GM11168 (cell line): ENCODE measurements at regions not wholly inside any gene's neighbourhood (a gene's known extent, or its start where the extent isn't known, plus 50 kb on each side); places are given as distances from the start of the nearest gene placed in this dataset.

Experiments
- in situ Hi-C: fragments of 300-500 bp; cut with MboI; formaldehyde crosslinking; loops from one replicate; pipeline ENCODE4 v1.12.0; 2022; ENCODE audit warnings: low sequenced_read_pairs; ENCODE audit not compliant: unreplicated experiment

DNA sequence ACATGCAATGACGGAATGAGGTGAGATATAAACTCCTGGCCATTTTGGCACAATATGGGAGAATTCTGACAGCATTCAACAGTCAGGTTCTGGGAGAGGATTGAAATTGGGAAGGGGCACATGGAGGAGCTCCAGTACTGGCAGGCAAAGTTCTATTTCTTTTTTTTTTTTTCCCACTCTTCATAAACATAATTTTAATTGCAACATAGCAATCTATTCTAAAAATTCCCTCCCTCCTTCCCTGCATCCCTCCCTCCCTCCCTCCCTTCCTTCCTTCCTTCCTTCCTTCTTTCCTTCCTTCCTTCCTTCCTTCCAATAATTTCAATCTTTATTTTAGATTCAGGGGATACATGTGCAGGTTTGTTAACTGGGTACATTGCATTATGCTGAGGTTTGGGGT is 93.2 kb downstream of the PTCSC3 start:
- in situ Hi-C loops = no loop called here

DNA sequence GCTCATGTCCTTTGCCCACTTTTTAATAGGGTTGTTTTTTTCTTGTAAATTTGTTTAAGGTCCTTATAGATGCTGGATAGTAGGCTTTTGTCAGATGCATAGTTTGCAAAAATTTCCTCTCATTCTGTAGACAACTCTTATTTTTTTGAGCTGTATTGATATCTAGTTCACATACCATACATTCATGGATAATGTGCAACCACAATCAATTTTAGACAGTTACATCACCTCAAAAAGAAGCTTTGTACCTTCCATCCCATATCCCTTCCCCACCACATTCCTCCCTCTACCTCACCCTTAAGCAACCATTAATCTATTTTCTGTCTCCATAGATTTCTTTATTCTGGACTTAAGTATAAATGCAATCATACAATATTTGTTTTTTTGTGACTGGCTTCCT is 98.4 kb downstream of the PTCSC3 start:
- in situ Hi-C loops = no loop called here

DNA sequence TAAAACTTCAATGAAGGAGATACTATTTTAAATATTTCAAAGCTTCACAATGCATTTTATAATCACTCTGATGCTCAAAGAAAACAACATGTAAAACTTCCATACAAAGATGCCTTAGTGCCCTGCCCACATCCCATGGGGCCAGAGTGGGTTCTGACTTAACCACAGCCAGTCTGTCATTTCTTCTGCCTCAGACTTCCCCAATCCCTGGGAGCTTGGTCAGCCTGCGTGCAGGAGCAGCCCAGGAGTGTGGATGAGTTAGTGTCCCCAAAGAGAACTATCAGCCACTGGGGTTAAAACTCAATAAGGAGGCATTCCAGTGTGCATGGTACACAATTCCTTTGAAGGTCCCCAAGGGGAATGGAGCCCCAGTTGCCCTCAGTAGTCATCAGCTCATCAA is 100.3 kb downstream of the PTCSC3 start:
- in situ Hi-C loops = no loop called here

DNA sequence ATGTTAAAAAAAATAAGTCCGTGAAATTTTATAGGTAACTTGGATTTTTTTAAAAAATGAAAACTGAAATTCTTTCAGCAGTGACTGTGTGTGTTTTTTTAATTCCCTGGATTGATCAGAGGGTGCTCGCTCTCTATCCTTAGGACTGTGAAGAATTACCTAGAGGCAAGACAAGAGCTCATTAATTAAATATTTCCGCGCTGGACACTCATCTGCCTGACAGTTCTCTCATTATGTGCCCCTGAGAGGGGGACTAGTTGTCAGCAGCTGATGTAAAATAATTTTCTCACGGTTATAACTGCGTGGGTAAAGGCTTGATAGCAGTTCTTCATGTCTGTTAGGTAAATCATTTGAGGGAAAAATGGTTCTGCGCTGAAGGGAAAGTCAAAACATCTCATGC is 101.3 kb downstream of the PTCSC3 start:
- in situ Hi-C loops = no loop called here

DNA sequence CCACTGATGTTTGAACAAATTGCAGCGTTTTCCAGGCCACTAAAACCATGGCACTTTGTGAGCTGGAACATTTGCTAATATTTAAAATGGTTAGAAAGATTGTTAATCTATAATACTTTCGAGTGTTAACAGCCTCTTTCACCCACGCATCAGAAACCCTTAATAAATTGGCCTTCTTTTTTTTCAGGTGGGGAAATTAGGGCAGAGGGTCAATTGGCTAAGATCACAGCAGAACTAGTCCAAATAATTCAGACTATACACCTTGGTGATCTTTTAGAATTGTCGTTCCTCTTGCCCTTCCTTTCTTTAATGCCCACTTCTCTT is 105.8 kb downstream of the PTCSC3 start:
- in situ Hi-C loops = no loop called here

DNA sequence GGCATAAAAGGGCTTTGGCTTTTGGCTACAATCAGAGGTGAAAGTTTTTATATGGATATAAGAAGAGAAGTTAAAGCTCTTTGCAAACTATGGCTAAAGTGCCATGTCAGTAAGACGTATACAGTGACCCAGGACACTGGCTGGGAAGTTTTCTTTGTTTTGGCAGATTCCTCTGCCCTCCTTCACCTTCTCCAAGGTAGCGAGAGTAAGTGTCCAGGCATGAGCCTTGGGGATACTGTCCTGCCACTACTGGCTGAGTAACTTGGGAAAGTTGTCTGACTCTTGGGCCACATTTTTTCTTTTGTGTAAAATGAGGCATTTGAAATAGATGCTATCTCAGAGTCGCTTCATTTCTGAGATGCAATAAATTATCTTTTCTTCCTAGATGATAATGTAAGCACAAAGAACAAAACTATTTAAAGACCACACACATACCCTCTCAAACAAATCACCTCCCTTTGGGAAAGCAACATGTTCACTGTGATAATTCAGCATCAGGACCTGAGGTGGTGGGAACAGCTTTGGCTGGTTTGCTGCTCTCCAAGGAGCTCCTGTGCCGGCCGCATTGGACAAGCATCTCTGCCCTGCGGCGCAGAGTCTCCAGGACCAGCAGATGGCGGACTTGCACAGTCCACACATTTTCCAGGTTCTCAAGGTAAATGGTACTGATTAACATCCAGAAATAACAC is 106.3 kb downstream of the PTCSC3 start:
- in situ Hi-C loops = no loop called here

DNA sequence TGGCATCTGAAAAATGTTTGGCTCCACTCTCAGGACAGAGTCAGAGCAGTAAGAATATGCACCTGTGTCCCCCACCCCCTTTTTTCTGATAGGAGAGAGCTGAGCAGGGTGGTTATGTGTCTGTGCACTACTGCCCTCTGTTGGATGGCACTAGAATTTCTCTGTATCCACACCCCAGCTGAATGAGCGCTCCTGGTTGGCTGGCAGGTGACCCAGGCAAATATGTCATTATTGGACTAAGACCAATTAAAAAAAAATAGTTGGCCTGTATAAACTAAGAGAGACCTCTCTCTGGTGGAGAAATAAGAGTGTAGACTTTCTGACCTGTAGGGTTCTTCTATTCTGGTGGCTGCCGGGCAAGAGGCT is 107.0 kb downstream of the PTCSC3 start:
- in situ Hi-C loops = loop anchor here (10.0 kb wide), 1 partner anchor 205 kb away; no protein-coding TSS in a partner anchor

DNA sequence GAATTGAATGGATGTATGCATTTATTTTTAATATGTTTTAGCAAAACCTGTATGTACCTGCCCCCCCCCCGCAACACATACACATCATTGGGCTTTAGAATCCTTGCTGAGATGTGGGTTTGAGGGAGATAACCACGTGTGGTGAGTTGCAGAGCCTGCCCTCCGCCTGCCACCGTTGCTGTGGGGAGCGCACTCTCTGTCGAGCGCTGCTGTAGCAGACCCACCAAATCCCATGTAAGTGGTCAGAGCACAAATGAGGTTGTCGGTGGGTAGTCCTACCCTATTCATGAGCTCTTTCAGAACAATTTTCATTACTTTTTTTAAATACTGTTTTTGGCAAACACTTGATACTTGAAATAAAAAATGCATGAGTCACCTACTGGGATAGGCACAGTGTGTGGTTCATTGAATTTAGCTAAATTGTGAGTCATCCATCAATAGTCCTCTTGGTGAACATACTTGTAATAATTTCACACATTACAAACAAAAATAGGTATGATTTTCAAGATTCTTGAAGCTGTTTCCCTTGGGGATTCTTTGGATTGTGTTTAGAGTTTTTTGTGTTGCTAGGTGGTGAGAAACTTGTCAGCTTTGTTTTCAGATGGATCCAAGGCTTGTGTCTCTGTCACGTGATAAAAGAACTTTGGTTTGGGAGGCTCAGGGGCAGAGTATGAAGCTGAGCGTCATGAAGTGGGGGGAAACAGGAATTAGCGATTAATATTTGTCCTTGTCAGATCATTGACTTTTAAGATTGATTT is 107.6 kb downstream of the PTCSC3 start:
- in situ Hi-C loops = loop anchor here (10.0 kb wide), 1 partner anchor 204 kb away; no protein-coding TSS in a partner anchor

DNA sequence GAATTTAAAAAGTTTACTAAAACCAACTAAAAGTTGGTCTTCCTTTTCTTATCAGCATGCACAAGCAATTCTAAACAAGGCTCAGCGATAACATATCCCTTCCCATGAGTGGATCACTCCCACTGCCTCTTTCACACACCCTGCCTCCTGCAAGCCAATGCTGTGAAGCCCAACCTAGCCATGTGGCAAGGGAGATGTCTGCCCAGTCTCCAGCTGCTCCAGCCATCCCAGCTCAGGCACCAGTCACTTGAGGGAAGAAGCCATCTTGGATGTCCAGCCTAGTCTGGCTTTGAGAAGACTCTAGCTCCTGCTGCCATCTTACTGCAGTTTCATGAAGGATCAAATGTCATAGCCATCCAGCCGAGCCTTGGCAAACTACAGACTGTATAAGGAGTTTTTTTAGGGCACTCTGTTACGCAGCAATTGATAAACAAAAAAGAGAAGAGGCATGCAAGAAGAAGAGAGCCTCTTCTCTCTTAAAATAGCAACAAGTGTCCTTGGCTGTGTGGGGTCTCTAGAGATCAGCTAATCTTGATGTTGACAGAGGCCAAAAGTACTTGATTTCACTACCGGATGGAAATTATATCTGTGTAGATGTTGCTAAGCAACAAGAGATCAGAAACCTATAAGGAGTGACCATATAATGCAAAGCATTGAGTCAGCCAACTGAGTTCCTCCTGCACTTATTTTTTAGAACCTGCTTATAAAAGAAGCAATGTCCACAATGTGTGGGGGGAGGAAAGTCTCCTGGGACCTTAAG is 108.9 kb downstream of the PTCSC3 start:
- in situ Hi-C loops = loop anchor here (10.0 kb wide), 1 partner anchor 203 kb away; no protein-coding TSS in a partner anchor

DNA sequence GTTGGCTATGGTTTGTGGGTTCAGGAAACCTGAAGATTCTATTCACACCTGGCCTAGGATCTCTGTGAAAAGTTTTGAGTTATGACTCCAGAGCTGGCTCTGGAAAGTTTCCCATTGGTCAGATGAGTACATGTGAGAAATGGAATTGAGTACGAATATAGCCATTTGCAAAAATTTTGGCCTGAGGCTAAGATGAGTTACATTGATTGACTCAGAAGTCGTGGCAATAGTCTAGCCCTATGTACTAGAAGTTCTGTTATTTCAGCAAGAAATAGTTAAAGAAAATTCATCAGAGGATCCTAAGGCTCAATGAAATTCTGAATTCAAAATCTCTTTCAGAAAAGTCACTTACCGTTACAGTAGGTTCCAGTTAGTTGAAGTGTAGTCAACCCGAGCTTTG is 109.9 kb downstream of the PTCSC3 start:
- in situ Hi-C loops = loop anchor here (10.0 kb wide), 1 partner anchor 202 kb away; no protein-coding TSS in a partner anchor

DNA sequence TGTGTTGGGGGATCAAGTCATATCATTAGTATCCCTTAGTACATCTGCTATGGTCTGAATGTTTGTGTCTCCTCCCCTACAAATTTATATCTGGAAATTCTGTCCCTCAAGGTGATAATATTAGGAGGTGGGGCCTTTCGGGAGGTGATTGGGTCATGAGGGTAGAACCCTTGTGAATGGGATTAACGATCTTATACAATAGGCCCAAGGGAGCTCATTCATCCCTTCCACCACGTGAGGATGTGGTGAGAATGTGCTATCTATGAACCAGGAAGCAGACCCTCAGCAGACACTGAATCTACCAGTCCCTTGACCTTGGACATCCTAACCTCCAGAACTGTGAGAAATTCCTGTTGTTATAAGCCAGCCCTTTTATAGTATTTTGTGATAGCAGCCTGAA is 110.7 kb downstream of the PTCSC3 start:
- in situ Hi-C loops = loop anchor here (10.0 kb wide), 1 partner anchor 201 kb away; no protein-coding TSS in a partner anchor

DNA sequence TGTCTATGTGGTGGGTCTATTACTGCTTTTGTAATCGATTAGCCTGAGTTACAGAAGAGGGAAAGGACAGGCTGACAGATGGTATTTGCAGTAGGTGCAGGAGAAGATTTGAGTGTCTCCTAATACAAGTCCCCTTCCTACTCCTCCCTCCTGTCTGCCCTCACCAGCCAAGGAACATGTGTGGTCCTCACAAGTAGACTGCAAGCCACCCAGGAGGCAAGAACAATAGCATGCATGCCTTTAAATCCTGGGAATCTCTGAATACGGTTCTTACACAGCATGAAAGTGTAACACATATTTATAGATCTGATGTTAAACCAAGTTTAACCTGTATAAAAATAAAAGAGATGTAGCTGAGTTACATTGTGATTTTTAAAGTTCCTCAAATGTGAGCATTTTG is 117.0 kb downstream of the PTCSC3 start:
- in situ Hi-C loops = no loop called here

DNA sequence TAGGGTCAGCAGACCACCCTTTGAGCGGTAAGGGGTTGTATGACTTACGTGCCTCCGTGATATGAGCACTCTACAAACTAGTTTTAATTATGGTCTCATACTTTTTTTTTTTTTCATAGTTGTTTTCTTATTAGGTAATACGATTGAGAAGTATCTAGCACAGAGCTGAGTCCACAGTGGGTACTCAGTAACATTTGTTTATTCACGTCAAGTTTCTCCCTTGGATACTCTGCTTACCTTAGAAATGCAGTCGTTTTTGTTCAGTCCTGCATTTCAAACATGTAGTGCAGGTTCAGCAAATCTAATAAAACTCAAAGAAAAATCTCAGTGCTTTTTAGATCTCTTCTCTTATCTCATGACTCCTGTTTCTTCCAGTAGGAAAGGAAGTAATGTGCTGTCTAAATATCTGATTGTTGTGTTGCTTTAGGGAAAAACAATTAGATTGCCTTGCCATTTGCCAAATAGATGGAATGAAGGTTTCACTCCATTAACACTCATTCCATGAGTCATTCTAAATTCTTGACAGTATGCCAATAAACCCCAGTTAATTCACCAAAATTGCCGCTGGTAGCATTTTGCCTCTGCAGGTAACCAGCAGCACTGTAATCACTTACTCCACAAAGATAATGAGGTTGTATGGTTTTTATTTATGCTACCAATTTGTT is 118.9 kb downstream of the PTCSC3 start:
- in situ Hi-C loops = no loop called here

DNA sequence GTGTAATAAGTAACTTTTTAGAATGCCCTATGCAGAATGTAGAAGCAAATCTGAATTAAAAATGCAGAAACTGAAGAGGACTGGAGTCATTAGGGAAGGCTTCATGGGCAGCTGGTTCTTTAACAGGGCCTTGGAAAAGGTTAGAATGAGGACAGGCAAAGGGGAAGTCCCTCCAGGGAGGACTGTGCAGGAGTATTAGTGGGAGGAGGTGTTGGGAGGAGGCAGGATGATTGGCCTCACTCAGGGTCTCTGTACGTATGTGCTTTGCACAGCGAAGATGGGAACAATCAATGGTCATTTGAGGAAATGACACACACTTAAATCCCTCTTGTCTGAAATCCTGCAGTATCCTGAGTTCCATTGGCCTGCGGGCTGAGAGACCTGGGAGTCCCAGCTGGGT is 119.7 kb downstream of the PTCSC3 start:
- in situ Hi-C loops = no loop called here

DNA sequence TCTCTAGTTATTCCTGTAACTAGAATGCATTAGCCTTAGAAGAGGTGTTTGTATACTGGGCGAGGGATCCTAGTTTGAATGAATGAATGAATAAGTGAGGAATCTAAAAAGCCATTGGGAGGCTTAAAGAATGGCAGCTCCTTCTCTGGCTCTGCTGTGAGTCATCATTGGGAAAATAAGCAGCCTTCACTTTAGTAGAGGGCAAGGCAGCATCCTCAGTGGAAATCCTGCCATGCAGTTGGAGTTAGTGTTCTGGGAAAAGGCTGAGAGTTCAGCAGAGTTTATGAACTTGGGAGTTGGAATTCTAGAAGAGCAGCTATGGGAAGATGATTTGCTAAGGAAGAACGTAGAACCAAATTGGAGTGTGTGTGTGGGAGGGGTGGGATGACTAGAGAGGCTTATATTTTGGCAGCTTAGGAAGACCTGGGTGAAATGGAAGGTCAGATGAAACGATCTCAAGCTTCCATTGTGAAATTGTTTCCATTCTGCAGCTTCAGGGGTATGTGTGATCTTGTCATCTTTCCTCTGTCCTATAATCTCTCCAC is 120.8 kb downstream of the PTCSC3 start:
- in situ Hi-C loops = no loop called here

DNA sequence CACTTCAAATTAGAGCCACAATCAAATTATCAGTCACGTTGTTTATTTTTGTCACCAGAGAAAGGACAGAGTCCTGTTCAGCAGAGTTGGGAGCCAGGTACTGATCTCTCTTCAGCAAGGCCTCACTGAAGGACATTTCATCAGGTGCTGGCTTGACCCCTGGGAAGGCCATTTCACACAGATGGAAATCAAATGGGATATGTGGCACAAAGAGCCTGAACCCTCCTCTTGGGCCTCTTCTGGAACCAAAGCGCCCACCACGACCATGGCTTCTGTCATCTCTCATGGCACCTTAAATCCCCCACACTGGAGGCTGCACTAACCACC is 121.5 kb downstream of the PTCSC3 start:
- in situ Hi-C loops = no loop called here

DNA sequence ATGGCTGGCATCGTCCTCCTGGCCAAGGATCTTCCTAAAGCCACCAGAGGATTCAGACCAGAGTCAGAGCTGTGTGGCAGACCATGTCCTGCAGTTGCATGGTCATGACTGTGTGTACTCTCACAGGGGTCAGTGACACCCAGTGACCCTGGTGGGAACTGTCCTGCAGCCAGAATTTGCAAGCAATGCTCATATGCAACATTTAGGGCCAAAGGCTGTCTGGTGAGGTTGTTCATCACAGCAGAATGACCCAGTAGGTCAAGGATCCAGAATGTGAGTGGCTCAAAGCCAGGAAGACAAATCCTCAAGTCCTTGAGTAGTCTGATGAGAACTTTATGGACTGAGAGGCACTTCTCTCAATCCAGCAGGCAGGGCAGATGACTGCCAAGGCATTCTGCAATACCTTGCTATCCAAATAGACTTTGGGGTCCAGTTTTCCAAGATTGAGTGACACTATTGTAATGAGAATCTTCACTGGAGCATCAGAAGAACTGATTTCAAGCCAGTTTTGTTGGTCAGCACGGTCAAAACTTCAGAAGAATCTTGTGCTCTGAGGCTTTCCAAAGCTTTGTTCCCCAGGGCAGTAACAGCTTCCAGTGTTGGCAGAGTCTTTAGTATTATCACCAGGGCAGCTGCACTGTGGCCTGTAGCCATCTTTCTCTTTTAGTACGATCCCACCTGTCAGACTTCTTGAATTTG is 122.0 kb downstream of the PTCSC3 start:
- in situ Hi-C loops = no loop called here

DNA sequence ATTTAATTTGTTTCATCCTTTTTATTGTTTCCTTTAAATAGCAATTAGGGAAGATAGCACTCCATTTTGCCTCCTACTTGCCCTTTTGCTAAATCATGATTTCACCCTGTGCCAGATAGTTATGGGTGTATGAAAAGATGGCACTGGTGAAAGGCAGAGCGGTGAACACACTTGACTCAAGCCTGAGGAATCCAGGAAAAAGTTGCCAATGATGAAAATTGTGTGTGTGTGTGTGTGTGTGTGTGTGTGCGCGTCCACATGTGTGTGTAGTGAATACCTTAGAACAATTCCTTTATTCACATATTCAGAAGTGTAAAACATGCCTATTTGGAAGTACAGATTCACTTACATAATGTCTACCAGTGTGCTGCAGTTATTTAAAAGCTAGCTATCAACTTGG is 123.8 kb downstream of the PTCSC3 start:
- in situ Hi-C loops = no loop called here

DNA sequence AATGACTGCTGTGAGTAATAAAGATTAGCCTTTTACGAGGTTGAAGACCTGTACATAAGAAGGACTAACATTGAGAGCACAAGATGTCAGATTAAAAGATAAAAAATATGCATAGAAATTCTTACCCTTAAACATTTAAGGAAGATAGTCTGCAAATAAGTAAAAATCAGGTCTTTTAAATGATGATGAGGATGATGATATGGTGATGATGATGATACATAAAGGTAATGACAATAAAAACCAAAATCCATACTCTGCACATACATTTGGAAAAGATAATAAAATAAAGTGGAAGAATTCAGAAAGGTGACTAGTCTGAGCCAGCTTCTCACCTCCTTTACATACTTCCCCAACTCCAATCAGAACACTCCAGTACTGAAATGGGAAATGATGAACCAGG is 124.5 kb downstream of the PTCSC3 start:
- in situ Hi-C loops = no loop called here

DNA sequence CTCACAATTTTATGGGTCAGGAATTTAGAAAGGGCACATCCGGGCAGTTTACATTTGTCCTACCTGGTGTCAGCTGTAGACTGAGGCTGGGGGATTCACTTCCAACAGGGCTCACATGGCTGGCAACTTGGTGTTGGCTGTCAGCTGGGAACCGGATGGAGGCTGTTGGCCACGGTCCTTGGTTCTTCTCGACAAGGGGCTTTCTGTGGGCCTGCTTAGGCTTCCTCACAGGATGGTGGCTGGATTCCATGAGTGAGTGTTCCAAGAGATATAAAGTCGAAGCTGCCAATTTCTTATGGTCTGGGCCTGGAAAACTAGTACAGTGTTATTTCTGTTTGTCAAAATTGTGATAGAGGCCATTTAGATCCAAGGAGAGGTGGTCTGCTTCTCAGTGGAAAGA is 127.9 kb downstream of the PTCSC3 start:
- in situ Hi-C loops = no loop called here
